ENCODE measurements at regions not wholly inside any gene's neighbourhood (a gene's known extent, or its start where the extent isn't known, plus 50 kb on each side); places are given as distances from the start of the nearest gene placed in this dataset.
A peak's percentile ranks its signal among the peaks of the same experiment; 100 is the strongest.
"Not testable (repeated sequence)": the region's sequence is repeated elsewhere in the genome, so short reads cannot be mapped to it uniquely, and the experiment has no call there.

- intact Hi-C loops (cut with micrococcal nuclease); CTCF ChIA-PET; H3K36me3 Mint-ChIP-seq; H3K4me3 Mint-ChIP-seq; H3K27me3 Mint-ChIP-seq; POLR2A ChIA-PET; H3K9me3 Mint-ChIP-seq; H3K27ac Mint-ChIP-seq; H3K4me1 Mint-ChIP-seq (ENCODE audit: low read depth); DNase-seq: not testable (repeated sequence)
Measured at GRCh38 chr13:50503212-50503611, 340.3 kb downstream of the DLEU7 start.

GRCh38 chr13:50509167-50509566 is 334.3 kb downstream of the DLEU7 start:
- CTCF ChIA-PET, result interaction anchor here (1.2 kb wide), 1 partner anchor 532 kb away, joined by 3 read pairs; no protein-coding TSS in a partner anchor

DNA sequence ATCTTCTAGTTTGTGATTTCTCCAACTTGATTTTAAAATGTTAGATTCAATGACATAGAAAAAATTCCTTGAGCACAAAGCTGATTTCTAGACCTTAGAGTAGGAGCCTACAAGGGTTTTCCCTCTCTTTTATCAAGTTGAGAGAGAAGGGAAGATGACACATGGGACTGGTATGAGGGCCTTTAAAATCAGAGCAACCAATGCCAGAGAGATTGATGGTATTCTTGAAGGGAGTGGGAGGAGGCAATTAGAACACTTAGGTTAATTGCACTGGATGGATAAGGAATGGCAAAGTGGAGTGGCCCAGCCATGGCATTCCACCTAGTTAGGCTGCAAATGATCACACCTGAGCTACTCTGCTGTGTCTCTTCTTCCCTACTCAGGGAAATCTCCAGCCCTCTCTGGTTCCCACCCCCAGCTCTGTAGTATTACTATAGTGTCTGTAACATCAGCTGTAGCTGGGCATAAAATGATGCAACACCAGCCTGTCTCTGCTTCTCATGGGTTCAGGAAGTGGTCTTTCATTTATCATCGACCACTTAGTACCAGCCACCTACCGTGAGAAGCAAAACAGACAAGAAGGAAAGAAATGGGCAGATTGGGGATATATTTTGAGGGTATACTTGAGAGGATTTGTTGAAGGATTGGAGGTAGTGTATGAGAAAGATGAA is 333.6 kb downstream of the DLEU7 start:
- DNase-seq, result no peak
- Mint-ChIP-seq H3K36me3 (no peaks in the 10 kb centered on the region), H3K4me3 (no peak overlapping the region), H3K27me3 (no peaks in the 10 kb centered on the region), H3K4me1 (ENCODE audit: low read depth) (no peaks in the 10 kb centered on the region), H3K27ac (no peak overlapping the region), H3K9me3 (peaks cover 2% of the 10 kb centered on the region)
- intact Hi-C loops (cut with micrococcal nuclease), result loop anchor here (5.0 kb wide), 1 partner anchor 143 kb away; no protein-coding TSS in a partner anchor
- ChIA-PET CTCF (interaction anchor here (1.2 kb wide), 1 partner anchor 533 kb away, joined by 3 read pairs; no protein-coding TSS in a partner anchor), POLR2A (no interaction called here)

More at GRCh38 chr13:50509167-50509566, 334.3 kb downstream of the DLEU7 start:
- H3K36me3 Mint-ChIP-seq, result no peaks in the 10 kb centered on the region
- intact Hi-C loops (cut with micrococcal nuclease), result no loop called here
- DNase-seq, result no peak
- no peak overlapping the region for H3K27ac Mint-ChIP-seq
- H3K9me3 Mint-ChIP-seq, result peaks cover 4% of the 10 kb centered on the region
- POLR2A ChIA-PET, result no interaction called here
- H3K4me1 Mint-ChIP-seq (ENCODE audit: low read depth), result no peaks in the 10 kb centered on the region
- H3K4me3 Mint-ChIP-seq, result no peak overlapping the region
- no peaks in the 10 kb centered on the region for H3K27me3 Mint-ChIP-seq

- H3K9me3 Mint-ChIP-seq; H3K36me3 Mint-ChIP-seq; H3K27me3 Mint-ChIP-seq; POLR2A ChIA-PET; H3K27ac Mint-ChIP-seq; H3K4me1 Mint-ChIP-seq (ENCODE audit: low read depth); DNase-seq; CTCF ChIA-PET; H3K4me3 Mint-ChIP-seq: not testable (repeated sequence)
- intact Hi-C loops (cut with micrococcal nuclease), result loop anchor here (5.0 kb wide), 1 partner anchor 144 kb away; no protein-coding TSS in a partner anchor
Measured at GRCh38 chr13:50510885-50511545, 332.5 kb downstream of the DLEU7 start.

- intact Hi-C loops (cut with micrococcal nuclease), result loop anchor here (5.0 kb wide), 1 partner anchor 145 kb away; no protein-coding TSS in a partner anchor
- no peak overlapping the region for H3K27ac Mint-ChIP-seq
- H3K27me3 Mint-ChIP-seq, result no peaks in the 10 kb centered on the region
- DNase-seq, result no peak
- peaks cover 2% of the 10 kb centered on the region for H3K9me3 Mint-ChIP-seq
- ChIA-PET CTCF (interaction anchor here (0.5 kb wide), 1 partner anchor 165 kb away, joined by 3 read pairs; no protein-coding TSS in a partner anchor), POLR2A (no interaction called here)
- H3K4me1 Mint-ChIP-seq (ENCODE audit: low read depth), result no peaks in the 10 kb centered on the region
- no peaks in the 10 kb centered on the region for H3K36me3 Mint-ChIP-seq
- no peak overlapping the region for H3K4me3 Mint-ChIP-seq
Measured at GRCh38 chr13:50511877-50512341, 331.6 kb downstream of the DLEU7 start.

- no peaks in the 10 kb centered on the region for H3K36me3 Mint-ChIP-seq
- no peaks in the 10 kb centered on the region for H3K27me3 Mint-ChIP-seq
- peaks cover 2% of the 10 kb centered on the region for H3K9me3 Mint-ChIP-seq
- ChIA-PET POLR2A (no interaction called here), CTCF (interaction anchor here (0.5 to 1.0 kb wide), 4 partner anchors 152 to 773 kb away, joined by 3 to 4 read pairs (median 3); no protein-coding TSS in a partner anchor)
- H3K27ac Mint-ChIP-seq, result no peak overlapping the region
- no peak overlapping the region for H3K4me3 Mint-ChIP-seq
- DNase-seq, result peak; percentile 57
- intact Hi-C loops (cut with micrococcal nuclease), result loop anchor here (5.0 kb wide), 1 partner anchor 145 kb away; no protein-coding TSS in a partner anchor
- H3K4me1 Mint-ChIP-seq (ENCODE audit: low read depth), result no peaks in the 10 kb centered on the region
Measured at GRCh38 chr13:50512474-50513299, 330.8 kb downstream of the DLEU7 start.

DNA sequence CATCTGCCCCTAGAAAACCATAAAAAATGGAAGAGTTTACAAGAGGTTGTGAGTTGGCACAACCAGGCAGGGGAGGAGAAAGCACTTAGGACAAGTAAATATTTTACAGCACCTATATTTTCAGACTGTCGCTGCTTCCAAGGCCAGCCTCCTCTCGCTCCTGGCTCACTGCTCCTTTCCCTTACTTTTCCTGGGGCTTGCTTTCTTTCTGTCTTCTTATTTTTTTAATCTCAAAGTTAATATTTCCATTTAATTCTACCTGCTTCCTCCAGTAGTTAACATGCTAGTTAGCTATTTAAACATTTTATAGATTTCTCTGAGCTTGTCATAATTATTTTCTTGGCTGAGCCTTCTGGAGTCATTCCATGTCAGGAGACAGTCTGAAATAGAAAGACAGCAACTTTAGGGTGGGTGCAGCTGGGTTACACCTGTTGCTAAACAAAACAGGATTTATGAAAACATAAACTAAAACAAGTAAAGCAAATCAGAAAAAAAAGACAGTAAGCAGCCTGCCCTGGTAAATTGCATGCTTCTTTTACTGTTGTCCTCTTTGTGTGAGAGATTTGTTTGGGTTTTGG is 330.1 kb downstream of the DLEU7 start:
- no peaks in the 10 kb centered on the region for H3K27me3 Mint-ChIP-seq
- CTCF ChIA-PET, result interaction anchor here (0.9 to 1.0 kb wide), 3 partner anchors 153 to 773 kb away, joined by 3 to 4 read pairs (median 3); no protein-coding TSS in a partner anchor
- no peaks in the 10 kb centered on the region for H3K36me3 Mint-ChIP-seq
- POLR2A ChIA-PET, result no interaction called here
- no peak for DNase-seq
- no peak overlapping the region for H3K27ac Mint-ChIP-seq
- H3K4me1 Mint-ChIP-seq (ENCODE audit: low read depth), result no peaks in the 10 kb centered on the region
- no peak overlapping the region for H3K4me3 Mint-ChIP-seq
- H3K9me3 Mint-ChIP-seq, result peaks cover 2% of the 10 kb centered on the region
- intact Hi-C loops (cut with micrococcal nuclease), result loop anchor here (5.0 kb wide), 1 partner anchor 146 kb away; no protein-coding TSS in a partner anchor

DNA sequence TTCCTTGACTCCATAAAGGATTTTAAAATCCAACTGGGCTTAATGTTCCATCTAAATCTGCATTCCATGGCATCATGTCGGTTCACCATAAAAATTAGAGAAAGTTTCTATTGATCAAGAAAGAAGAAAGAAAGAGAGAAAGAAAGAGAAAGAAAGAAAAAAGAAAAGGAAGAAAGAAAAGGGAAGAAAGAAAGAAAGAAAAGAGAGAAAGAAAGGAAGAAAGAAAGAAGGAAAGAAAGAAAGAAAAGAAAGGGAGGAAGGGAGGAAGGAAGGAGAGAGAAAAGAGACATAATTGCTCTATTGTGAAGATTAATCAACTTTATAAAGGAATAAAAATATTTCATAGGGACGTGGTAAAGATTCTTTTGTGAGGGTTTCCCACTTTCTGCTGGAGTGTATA is 329.2 kb downstream of the DLEU7 start:
- Mint-ChIP-seq H3K36me3 (no peaks in the 10 kb centered on the region), H3K9me3 (no peaks in the 10 kb centered on the region), H3K4me1 (ENCODE audit: low read depth) (peaks cover 4% of the 10 kb centered on the region), H3K4me3 (no peak overlapping the region), H3K27ac (no peak overlapping the region), H3K27me3 (no peaks in the 10 kb centered on the region)
- POLR2A ChIA-PET, result no interaction called here
- intact Hi-C loops (cut with micrococcal nuclease), result loop anchor here (5.0 kb wide), 1 partner anchor 147 kb away; no protein-coding TSS in a partner anchor
- no peak for DNase-seq
- CTCF ChIA-PET, result no interaction called here

GRCh38 chr13:50518131-50518530 is 325.4 kb downstream of the DLEU7 start:
- H3K36me3 Mint-ChIP-seq, result no peaks in the 10 kb centered on the region
- peaks cover 7% of the 10 kb centered on the region for H3K4me1 Mint-ChIP-seq (ENCODE audit: low read depth)
- no peak for DNase-seq
- H3K9me3 Mint-ChIP-seq, result no peaks in the 10 kb centered on the region
- intact Hi-C loops (cut with micrococcal nuclease), result no loop called here
- POLR2A ChIA-PET, result no interaction called here
- no peak overlapping the region for H3K4me3 Mint-ChIP-seq
- H3K27ac Mint-ChIP-seq, result no peak overlapping the region
- no peaks in the 10 kb centered on the region for H3K27me3 Mint-ChIP-seq
- CTCF ChIA-PET, result interaction anchor here (1.3 kb wide), 1 partner anchor 542 kb away, joined by 5 read pairs; no protein-coding TSS in a partner anchor

DNA sequence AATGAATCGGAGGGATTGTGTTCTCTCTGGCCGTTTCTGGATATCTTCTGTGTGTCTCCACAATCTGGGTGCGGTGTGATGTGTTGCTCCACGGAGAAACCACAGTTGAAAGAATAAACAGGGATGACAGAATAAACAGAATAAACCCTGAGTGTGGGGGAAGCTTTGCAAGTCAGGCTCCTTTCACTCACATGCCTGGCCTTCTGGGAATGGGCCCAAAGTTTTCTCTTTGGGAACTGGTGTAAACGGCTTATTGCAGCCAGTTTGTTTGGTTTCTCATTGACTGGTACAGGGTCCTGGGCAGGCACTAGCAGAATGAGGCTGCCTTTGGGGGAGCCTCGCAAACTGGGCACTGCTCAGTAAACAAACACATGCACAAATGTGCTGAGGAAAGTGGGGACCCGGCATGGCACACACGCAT is 324.7 kb downstream of the DLEU7 start:
- intact Hi-C loops (cut with micrococcal nuclease), result no loop called here
- H3K27ac Mint-ChIP-seq, result no peak overlapping the region
- H3K36me3 Mint-ChIP-seq, result no peaks in the 10 kb centered on the region

GRCh38 chr13:50519866-50520265 is 323.6 kb downstream of the DLEU7 start:
- Mint-ChIP-seq H3K36me3 (no peaks in the 10 kb centered on the region), H3K27ac (no peak overlapping the region), H3K27me3 (no peaks in the 10 kb centered on the region), H3K4me3 (no peak overlapping the region), H3K9me3 (no peaks in the 10 kb centered on the region), H3K4me1 (ENCODE audit: low read depth) (peaks cover 7% of the 10 kb centered on the region)
- intact Hi-C loops (cut with micrococcal nuclease), result no loop called here
- DNase-seq, result no peak
- ChIA-PET CTCF (no interaction called here), POLR2A (no interaction called here)

More for the DNA sequence above, 324.7 kb downstream of the DLEU7 start:
- H3K27me3 Mint-ChIP-seq, result no peaks in the 10 kb centered on the region
- no peaks in the 10 kb centered on the region for H3K9me3 Mint-ChIP-seq
- H3K4me3 Mint-ChIP-seq, result no peak overlapping the region
- ChIA-PET CTCF (no interaction called here), POLR2A (no interaction called here)
- peaks cover 7% of the 10 kb centered on the region for H3K4me1 Mint-ChIP-seq (ENCODE audit: low read depth)
- no peak for DNase-seq

Data from activated CD4-positive, alpha-beta memory T cell treated with anti-CD3 and anti-CD28 coated beads for 36 hours (primary cell).